Choroid plexus epithelial cell (primary cell): ENCODE measurements at regions not wholly inside any gene's neighbourhood (a gene's known extent, or its start where the extent isn't known, plus 50 kb on each side); places are given as distances from the start of the nearest gene placed in this dataset.

Source experiments
- DNase-seq: peaks from one replicate; pipeline ENCODE4 v3.0.0-alpha.2; 2010; ENCODE audit warnings: low read depth
- H3K4me3 ChIP-seq: 2 replicates; pipeline ENCODE4 v1.5.1; 2011; ENCODE audit warnings: low read depth, mild to moderate bottlenecking, control low read depth, low read length, moderate library complexity
- TF ChIP-seq, protein P1 (sequence below): conservative IDR thresholded peaks from 2 replicates; pipeline ENCODE4 v1.5.1; 2011; ENCODE audit warnings: low read depth, mild to moderate bottlenecking, control low read depth, inconsistent platforms, low read length, moderate library complexity

DNA sequence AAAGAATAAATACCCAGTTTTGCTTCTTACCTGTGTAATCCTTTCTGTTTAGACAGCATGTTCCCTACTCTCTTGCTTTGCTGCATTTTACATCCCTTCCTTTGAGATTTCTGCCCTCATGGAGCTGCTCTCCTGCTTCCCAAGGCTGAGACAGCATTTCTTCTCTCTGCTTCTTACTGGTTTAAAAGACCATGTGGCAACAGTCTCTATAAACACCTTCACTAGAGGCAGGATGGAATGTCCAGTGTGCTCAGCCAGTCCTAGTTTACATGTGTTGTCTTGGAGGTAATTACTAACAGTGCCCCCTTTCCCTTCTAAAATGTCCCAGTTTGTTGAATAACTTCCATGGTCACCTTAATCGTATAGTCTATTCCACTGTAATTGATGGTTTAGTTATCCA is 262.3 kb downstream of the CNTN3 start:
- H3K4me3 ChIP-seq = no peak overlapping the region
- TF ChIP-seq, protein P1, sequence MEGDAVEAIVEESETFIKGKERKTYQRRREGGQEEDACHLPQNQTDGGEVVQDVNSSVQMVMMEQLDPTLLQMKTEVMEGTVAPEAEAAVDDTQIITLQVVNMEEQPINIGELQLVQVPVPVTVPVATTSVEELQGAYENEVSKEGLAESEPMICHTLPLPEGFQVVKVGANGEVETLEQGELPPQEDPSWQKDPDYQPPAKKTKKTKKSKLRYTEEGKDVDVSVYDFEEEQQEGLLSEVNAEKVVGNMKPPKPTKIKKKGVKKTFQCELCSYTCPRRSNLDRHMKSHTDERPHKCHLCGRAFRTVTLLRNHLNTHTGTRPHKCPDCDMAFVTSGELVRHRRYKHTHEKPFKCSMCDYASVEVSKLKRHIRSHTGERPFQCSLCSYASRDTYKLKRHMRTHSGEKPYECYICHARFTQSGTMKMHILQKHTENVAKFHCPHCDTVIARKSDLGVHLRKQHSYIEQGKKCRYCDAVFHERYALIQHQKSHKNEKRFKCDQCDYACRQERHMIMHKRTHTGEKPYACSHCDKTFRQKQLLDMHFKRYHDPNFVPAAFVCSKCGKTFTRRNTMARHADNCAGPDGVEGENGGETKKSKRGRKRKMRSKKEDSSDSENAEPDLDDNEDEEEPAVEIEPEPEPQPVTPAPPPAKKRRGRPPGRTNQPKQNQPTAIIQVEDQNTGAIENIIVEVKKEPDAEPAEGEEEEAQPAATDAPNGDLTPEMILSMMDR = no peak
- no peak for DNase-seq

DNA sequence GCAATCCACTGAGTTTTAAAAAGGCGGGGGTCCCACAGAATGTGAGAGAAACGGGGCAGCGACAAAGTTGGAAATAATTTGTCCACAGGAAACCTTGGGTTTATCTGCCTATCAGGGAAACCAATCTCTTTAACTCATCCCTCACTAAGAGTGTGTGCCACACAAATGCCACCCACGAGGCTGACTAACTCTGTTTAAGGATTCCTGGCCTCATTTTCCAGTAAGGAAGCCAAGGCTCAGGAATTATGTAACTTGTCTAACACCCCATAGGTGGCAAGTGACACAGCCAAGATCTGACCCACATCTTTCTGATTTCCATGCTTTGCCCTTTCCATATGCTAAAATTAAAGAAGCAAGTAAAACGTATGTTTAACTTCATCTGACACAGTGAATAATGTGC is 263.2 kb downstream of the CNTN3 start:
- no peak for DNase-seq
- TF ChIP-seq, protein P1 = no peak

GRCh38 chr3:74349015-74349414 is 265.4 kb downstream of the CNTN3 start:
- TF ChIP-seq, protein P1 = no peak
- no peak for DNase-seq
- no peak overlapping the region for H3K4me3 ChIP-seq

More for the DNA sequence above, 263.2 kb downstream of the CNTN3 start:
- no peak overlapping the region for H3K4me3 ChIP-seq

DNA sequence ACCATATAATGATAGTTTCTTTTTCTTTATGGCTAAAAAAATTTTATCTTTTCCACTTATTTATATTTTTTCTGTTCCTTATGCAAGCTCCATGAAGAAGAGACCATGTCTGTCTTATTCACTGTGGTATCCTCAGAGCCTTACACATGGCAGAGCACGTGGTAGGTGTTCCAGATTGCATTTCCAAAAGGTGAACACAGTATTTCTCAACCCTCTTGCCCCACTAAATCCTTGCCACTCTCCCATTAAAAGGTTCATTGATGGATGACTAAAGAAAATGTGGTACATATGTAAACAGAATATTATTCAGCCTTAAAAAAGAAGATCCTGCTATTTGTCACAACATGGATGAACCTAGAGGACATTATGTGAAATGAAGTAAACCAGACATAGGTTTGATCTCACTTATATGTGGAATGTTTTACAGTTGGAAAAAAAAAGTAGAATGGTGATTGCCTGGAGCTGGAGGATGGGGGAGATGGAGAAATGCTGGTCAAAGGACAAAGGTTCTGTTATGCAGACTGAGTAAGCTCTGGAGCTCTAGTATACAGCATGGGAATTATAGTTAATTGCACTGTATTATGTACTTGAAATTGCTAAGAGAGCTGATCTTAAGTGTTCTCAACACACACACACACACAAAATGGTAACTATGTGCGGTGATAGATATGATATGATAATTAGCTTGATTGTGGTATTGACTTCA is 266.7 kb downstream of the CNTN3 start:
- DNase-seq = no peak
- TF ChIP-seq, protein P1 = no peak
- H3K4me3 ChIP-seq = no peak overlapping the region

- TF ChIP-seq, protein P1 = no peak
- no peak for DNase-seq
- no peak overlapping the region for H3K4me3 ChIP-seq
Measured at GRCh38 chr3:74346896-74347295, 267.6 kb downstream of the CNTN3 start.

DNA sequence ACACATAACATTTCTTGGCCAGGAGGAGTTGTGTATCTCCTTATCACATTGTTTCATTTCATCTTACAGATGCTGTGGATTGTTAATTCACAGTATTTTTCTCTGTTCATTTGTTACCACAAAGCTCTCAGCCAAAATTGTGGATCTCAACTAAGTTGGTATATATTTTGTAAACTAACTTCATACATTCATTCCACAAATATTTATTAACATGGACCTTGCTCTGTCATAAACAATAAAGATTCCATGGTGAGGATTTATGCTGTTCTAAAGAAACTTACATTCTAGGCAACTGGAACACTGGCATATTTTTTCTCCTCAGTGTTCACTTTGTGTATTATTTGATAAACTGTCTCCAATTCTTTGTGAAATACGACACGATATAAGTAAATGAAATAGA is 268.8 kb downstream of the CNTN3 start:
- TF ChIP-seq, protein P1 = no peak
- no peak for DNase-seq
- no peak overlapping the region for H3K4me3 ChIP-seq

DNA sequence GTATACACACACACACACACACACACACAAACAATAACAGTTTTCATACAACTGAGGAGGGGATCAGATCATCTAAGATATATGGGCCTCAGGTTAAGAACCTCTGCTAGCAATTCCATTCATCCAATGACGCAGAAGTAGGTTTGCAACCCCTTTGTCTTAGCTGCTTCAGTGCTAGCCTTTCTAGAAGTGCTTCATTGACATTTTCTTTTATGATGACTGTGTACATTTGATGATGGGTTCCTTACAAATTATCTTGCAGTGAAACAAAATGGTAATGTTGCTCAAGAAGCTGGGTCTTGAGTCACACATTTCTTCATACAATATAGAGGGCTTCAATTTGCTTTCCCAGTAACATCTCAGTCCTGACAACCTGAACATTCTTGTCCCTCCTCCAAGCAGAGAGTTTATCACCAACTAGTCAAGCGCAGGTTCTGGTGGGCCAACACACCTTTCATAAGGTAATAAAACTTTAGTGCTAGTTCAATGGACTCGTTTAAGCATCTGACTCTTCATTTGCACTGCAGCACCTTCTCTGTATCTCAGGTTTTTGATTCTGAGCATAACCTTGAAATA is 269.5 kb downstream of the CNTN3 start:
- no peak for DNase-seq
- H3K4me3 ChIP-seq = no peak overlapping the region
- TF ChIP-seq, protein P1 = no peak
